HG03280 (cell line): ENCODE measurements at regions not wholly inside any gene's neighbourhood (a gene's known extent, or its start where the extent isn't known, plus 50 kb on each side); places are given as distances from the start of the nearest gene placed in this dataset.
"Not testable (repeated sequence)": the region's sequence is repeated elsewhere in the genome, so short reads cannot be mapped to it uniquely, and the experiment has no call there.

Experiments
- ATAC-seq: cut with Tn5 transposase; IDR thresholded peaks from one replicate; pipeline ENCODE4 v1.9.1; 2021; ENCODE audit warnings: mild to moderate bottlenecking, moderate library complexity; ENCODE audit not compliant: unreplicated experiment

GRCh38 chr13:73657821-73658540, 476.2 kb downstream of the KLF12 start:
- ATAC-seq: no peak

- no peak for ATAC-seq
These were observed 477.3 kb downstream of the KLF12 start for GRCh38 chr13:73656863-73657262.

- ATAC-seq: no peak
These were observed 480.5 kb downstream of the KLF12 start for GRCh38 chr13:73653688-73654087.

- no peak for ATAC-seq
These were observed 486.8 kb downstream of the KLF12 start for GRCh38 chr13:73647417-73647816.

GRCh38 chr13:73640476-73641179, 493.6 kb downstream of the KLF12 start:
- ATAC-seq: not testable (repeated sequence)

- no peak for ATAC-seq
These were observed 498.9 kb downstream of the KLF12 start for GRCh38 chr13:73635166-73635787.

- ATAC-seq: no peak
These were observed 500.3 kb downstream of the KLF12 start for GRCh38 chr13:73633817-73634460.

GRCh38 chr13:73631411-73631810, 502.8 kb downstream of the KLF12 start:
- ATAC-seq: no peak

- no peak for ATAC-seq
These were observed 508.5 kb downstream of the KLF12 start for GRCh38 chr13:73625562-73626339.

- ATAC-seq: no peak
These were observed 510.9 kb downstream of the KLF12 start for GRCh38 chr13:73623281-73623680.

GRCh38 chr13:73622381-73622780, 511.8 kb downstream of the KLF12 start:
- ATAC-seq: no peak

GRCh38 chr13:73618275-73618865, 515.8 kb downstream of the KLF12 start:
- ATAC-seq: no peak

GRCh38 chr13:73616861-73617260, 517.3 kb downstream of the KLF12 start:
- ATAC-seq: no peak

- ATAC-seq: no peak
These were observed 523.2 kb downstream of the KLF12 start for GRCh38 chr13:73610799-73611592.

- no peak for ATAC-seq
These were observed 525.3 kb downstream of the KLF12 start for GRCh38 chr13:73608711-73609485.

GRCh38 chr13:73608157-73608516, 526.1 kb downstream of the KLF12 start:
- ATAC-seq: no peak

GRCh38 chr13:73607489-73608156, 526.6 kb downstream of the KLF12 start:
- no peak for ATAC-seq

GRCh38 chr13:73603646-73604045, 530.6 kb downstream of the KLF12 start:
- ATAC-seq: no peak
